Activated naive CD8-positive, alpha-beta T cell treated with anti-CD3 and anti-CD28 coated beads for 36 hours (primary cell): ENCODE measurements at regions not wholly inside any gene's neighbourhood (a gene's known extent, or its start where the extent isn't known, plus 50 kb on each side); places are given as distances from the start of the nearest gene placed in this dataset.

Experiments used
- DNase-seq: peaks from one replicate; pipeline ENCODE4 v3.0.0; 2021
- H3K27ac Mint-ChIP-seq: one replicate; pipeline ENCODE4 v1.8.0; 2022; ENCODE audit warnings: mild to moderate bottlenecking, moderate library complexity, mixed read lengths
- H3K27me3 Mint-ChIP-seq: one replicate; pipeline ENCODE4 v1.8.0; 2022; ENCODE audit warnings: mild to moderate bottlenecking, mixed read lengths
- H3K36me3 Mint-ChIP-seq: one replicate; pipeline ENCODE4 v1.8.0; 2021; ENCODE audit warnings: mild to moderate bottlenecking, mixed read lengths
- H3K4me1 Mint-ChIP-seq: one replicate; pipeline ENCODE4 v1.8.0; 2021; ENCODE audit warnings: mixed read lengths
- H3K4me3 Mint-ChIP-seq: one replicate; pipeline ENCODE4 v1.8.0; 2022; ENCODE audit warnings: mild to moderate bottlenecking, moderate library complexity, mixed read lengths
- H3K9me3 Mint-ChIP-seq: one replicate; pipeline ENCODE4 v1.8.0; 2022; ENCODE audit warnings: mixed read lengths

DNA sequence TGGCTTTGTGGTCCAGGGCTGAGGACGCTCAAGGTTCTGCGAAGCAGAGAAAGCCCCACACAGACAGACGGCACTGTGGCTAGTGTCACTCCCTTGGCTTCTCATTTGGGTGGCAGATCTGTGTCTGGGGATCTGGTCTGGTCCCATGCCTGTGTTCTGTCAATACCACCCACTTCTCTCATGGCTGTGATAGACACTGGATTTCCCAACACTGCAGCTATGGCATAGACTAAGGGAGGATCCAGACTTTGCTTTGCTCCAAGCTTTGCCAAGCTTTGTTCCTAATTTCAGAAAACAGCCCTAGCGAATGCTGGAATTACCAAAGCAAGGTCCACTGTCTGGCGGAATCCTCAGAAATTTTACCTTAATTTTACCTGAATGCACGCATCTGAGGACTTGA lies 62.1 kb downstream of the GADD45G start:
- Mint-ChIP-seq H3K4me1 (peaks cover 3% of the 10 kb centered on the region), H3K36me3 (peaks cover 1% of the 10 kb centered on the region), H3K27ac (no peak overlapping the region), H3K9me3 (peaks cover 1% of the 10 kb centered on the region), H3K27me3 (peaks cover 8% of the 10 kb centered on the region), H3K4me3 (no peak overlapping the region)
- no peak for DNase-seq

DNA sequence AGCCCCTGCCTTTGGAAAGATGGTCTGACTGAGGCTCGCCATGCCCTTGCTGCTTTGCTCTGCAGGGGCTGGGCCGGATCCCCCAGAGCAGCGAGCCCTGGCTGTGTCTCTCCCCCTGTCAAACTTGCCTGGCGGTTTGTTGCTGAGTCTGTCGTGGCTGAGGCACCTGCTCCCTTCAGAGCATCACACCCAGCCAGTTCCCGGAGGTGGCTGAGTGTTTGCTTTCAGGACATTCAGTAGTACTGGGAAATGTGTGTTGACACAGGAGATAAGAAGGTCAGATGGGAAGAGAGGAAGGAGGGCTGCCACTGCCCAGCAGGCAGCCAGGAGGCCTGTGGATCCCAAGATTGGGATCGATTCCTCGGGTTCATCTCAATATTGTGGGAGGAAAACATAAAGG lies 62.9 kb downstream of the GADD45G start:
- Mint-ChIP-seq H3K9me3 (peaks cover 1% of the 10 kb centered on the region), H3K36me3 (peaks cover 1% of the 10 kb centered on the region), H3K27ac (no peak overlapping the region), H3K4me1 (peaks cover 3% of the 10 kb centered on the region), H3K27me3 (peaks cover 3% of the 10 kb centered on the region), H3K4me3 (no peak overlapping the region)
- no peak for DNase-seq

DNA sequence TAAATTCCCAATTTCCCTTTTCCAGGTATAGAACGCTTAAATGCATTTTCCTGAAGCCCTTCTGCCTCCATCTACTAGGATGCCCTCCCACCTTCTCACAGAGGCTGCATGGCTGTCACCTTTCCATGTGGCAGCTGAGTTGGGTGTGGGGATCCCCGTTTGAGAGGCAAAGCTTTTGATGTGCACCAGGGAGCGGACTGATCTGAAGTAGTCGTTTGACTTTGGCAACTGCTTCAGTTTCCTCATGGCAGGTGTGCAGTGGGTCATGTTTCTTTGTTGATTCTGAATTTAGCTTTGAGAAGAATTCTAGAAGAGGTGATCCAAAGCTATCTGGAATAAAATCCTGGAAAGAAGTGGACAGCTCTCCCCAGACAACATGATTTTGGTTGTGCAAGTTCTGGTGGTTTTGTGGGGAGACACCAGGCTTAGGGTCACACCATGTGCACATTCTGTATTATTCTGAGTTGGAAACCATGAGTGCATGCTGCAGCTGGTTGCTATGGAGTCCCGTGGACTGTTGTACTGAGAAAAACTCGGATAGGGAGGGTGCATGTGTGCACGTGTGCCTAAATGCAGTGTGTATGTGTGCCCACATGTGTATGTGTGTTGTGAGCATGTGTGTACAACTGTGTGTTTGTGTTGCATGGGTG lies 63.5 kb downstream of the GADD45G start:
- no peak for DNase-seq
- Mint-ChIP-seq H3K27ac (no peak overlapping the region), H3K9me3 (peaks cover 1% of the 10 kb centered on the region), H3K4me3 (no peak overlapping the region), H3K4me1 (peaks cover 3% of the 10 kb centered on the region), H3K27me3 (peaks cover 3% of the 10 kb centered on the region), H3K36me3 (peaks cover 1% of the 10 kb centered on the region)

DNA sequence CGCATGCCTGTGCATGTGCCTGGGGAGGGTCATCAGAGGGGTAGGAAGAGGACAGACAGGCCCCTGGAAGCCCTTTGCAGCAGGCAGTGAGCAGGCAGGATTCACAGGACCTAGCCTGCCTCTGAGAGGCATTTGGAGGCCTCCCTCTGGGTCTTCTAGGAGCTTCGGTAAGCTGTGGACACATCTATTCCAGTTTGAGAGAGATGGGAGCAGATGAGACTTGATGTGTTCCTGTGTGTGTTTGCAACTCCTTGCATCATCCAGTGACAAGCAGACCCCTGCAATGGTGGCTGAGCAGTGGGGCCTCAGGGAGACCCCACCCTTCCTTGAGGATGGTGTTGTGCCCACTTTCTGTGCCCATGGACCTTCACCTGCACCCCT lies 64.0 kb downstream of the GADD45G start:
- no peak for DNase-seq
- no peak overlapping the region for H3K4me3 Mint-ChIP-seq
- peaks cover 1% of the 10 kb centered on the region for H3K36me3 Mint-ChIP-seq
- peaks cover 3% of the 10 kb centered on the region for H3K4me1 Mint-ChIP-seq
- peaks cover 3% of the 10 kb centered on the region for H3K27me3 Mint-ChIP-seq
- no peak overlapping the region for H3K27ac Mint-ChIP-seq
- peaks cover 1% of the 10 kb centered on the region for H3K9me3 Mint-ChIP-seq

DNA sequence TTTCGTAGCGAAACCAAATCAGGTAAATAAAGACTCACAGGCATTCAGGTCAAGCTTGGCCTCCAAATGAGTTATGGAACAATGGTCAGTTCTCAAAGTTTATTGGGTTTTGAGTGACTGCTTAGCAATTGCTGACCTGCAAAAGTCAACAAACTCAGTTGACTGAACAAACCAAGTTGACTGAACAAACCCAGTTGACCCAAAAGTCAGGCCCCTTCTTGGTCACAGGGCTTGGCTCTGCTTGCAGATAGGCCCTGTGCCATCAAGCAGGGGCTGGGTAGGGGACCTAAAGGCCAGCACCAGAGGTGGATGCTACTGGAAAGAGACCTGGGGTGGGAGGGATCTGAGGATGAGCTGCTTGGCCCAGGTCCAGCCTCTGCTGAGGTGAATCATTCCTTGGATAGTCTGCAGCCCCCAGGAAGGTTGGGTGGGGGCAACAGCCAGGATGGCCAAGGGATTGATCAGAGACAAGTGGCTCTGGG lies 64.6 kb downstream of the GADD45G start:
- peaks cover 1% of the 10 kb centered on the region for H3K36me3 Mint-ChIP-seq
- no peak overlapping the region for H3K27ac Mint-ChIP-seq
- H3K27me3 Mint-ChIP-seq: peaks cover 3% of the 10 kb centered on the region
- peaks cover 3% of the 10 kb centered on the region for H3K4me1 Mint-ChIP-seq
- DNase-seq: no peak
- H3K9me3 Mint-ChIP-seq: peaks cover 1% of the 10 kb centered on the region
- no peak overlapping the region for H3K4me3 Mint-ChIP-seq

DNA sequence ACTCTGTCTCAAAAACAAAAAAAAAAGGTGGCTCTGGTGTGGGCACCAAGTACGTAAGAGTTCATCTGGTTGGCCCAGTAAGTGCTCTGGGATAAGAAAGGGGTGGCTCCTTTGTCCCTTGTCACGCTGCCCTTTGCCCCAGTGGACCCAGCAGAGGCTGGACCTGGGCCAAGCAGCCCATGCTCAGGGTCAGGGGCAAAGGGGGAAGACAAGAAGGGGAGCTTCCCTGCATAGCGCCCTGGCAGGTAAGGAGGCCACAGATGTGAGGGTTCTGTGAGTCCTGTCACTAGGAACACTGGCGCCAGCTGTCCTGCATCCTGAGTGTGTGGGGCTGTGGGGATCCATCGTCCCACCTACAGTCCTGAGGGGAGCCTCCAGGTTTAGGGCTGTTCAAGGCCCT lies 65.3 kb downstream of the GADD45G start:
- Mint-ChIP-seq H3K36me3 (peaks cover 1% of the 10 kb centered on the region), H3K27me3 (no peaks in the 10 kb centered on the region), H3K9me3 (peaks cover 1% of the 10 kb centered on the region), H3K27ac (no peak overlapping the region), H3K4me3 (no peak overlapping the region), H3K4me1 (peaks cover 3% of the 10 kb centered on the region)
- DNase-seq: no peak

DNA sequence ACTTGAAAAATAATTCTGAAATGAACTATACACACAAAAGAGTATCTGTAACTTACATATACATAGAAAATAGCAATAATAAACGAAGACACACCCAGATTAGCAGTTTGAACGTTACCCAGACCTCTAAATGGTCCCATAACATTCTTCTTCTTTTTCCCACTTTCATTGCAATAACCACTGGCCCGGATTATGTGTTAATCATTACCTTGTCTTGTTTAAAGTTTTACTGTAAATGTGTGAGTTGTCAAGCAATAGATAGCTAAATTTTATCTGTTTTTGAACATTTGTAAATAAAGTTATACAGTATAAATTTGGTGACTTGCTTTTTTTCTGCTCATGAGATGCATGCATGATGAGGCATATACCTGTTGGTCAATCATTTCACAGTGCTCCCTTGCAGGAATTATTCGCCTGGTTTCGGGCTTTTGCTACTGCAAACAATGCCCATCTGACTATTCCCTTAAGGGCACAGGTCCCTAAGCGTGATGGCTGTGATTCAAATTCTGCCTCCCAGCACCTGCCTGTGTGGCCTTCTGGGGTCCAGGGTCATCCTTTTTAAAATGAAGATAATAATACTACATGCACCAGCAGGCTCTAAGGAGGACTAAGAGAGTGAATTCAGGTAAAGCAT lies 66.1 kb downstream of the GADD45G start:
- Mint-ChIP-seq H3K27ac (peak overlapping the region; percentile 56), H3K4me1 (peaks cover 3% of the 10 kb centered on the region), H3K27me3 (no peaks in the 10 kb centered on the region), H3K9me3 (peaks cover 1% of the 10 kb centered on the region), H3K36me3 (peaks cover 1% of the 10 kb centered on the region), H3K4me3 (no peak overlapping the region)
- DNase-seq: no peak

DNA sequence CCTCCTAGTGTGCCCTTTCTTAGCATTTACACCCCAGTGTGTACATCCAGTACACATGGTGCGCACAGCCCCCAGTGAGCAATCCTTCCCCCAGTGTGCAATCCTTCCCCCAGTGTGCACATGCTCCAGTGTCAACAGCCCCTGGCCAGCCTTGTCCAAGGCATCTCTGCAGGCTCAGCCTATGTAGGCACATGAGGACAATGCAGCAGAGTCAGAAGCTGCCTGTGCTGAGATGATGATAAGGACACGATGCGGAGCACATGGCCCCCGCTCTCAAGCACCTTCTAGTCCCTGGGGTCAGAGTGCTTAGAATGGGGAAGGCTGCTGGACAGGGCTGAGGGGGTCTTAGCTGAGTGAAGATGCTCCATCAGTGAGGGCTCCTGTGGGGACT lies 69.8 kb downstream of the GADD45G start:
- H3K4me1 Mint-ChIP-seq: no peaks in the 10 kb centered on the region
- H3K4me3 Mint-ChIP-seq: no peak overlapping the region
- H3K27ac Mint-ChIP-seq: no peak overlapping the region
- peaks cover 1% of the 10 kb centered on the region for H3K36me3 Mint-ChIP-seq
- H3K9me3 Mint-ChIP-seq: peaks cover 1% of the 10 kb centered on the region
- no peaks in the 10 kb centered on the region for H3K27me3 Mint-ChIP-seq
- no peak for DNase-seq

DNA sequence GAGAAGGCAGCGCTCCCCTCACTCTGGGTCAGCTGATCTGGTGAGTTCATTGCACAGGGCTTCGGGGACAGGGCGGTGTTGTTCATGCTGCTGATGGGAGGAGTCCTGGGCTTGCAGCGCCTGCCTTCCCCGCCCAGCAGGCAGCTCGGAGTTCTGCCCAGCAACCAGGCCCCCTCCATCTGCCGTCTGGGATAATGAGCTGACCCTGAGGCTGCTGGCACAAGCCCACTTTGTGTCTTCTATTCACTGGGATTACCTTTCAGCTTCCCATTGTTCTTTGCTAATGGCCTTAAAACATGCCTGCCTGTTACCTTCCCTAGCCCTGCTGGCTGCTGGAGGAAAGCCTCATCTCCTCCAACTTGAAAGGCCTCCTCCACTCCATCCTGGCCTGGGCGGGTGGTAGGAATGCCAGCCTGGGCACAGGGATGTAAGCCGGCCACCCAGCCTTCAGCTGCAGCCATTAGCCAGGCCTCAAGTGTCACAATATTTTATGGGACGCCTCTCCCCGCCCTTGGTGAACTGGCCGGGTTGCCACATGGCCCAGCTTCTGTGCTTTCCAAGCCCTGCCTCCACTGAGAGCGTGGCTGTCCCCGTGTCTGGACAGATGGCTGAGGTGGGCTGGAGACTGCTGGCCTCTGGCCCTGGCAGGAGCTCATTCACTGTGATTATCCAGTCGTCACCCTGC lies 70.4 kb downstream of the GADD45G start:
- Mint-ChIP-seq H3K27me3 (no peaks in the 10 kb centered on the region), H3K36me3 (peaks cover 1% of the 10 kb centered on the region), H3K27ac (no peak overlapping the region), H3K4me3 (no peak overlapping the region), H3K9me3 (peaks cover 1% of the 10 kb centered on the region), H3K4me1 (no peaks in the 10 kb centered on the region)
- no peak for DNase-seq

DNA sequence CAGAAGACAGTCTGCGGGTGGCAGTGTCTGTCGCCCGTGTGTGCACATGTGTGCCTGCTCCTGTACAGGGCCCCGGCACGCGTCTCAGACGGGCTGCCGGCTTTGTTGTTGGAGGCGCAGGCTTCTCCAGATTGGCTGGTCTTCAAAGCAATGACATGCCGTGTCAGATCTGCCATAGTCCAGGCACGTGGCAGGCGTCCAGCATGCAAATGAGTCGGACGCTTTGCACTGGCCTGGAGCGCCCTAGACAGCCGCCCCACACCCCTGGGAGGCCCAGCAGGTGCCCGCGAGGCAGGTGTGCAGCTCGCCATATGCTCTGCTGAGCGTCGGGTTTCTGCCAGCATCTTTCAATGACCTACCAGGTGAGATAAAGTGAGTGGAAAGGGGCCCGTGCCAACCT lies 71.5 kb downstream of the GADD45G start:
- peaks cover under 1% of the 10 kb centered on the region for H3K36me3 Mint-ChIP-seq
- H3K4me3 Mint-ChIP-seq: no peak overlapping the region
- no peak overlapping the region for H3K27ac Mint-ChIP-seq
- no peaks in the 10 kb centered on the region for H3K27me3 Mint-ChIP-seq
- H3K9me3 Mint-ChIP-seq: peaks cover under 1% of the 10 kb centered on the region
- H3K4me1 Mint-ChIP-seq: no peaks in the 10 kb centered on the region
- DNase-seq: no peak

DNA sequence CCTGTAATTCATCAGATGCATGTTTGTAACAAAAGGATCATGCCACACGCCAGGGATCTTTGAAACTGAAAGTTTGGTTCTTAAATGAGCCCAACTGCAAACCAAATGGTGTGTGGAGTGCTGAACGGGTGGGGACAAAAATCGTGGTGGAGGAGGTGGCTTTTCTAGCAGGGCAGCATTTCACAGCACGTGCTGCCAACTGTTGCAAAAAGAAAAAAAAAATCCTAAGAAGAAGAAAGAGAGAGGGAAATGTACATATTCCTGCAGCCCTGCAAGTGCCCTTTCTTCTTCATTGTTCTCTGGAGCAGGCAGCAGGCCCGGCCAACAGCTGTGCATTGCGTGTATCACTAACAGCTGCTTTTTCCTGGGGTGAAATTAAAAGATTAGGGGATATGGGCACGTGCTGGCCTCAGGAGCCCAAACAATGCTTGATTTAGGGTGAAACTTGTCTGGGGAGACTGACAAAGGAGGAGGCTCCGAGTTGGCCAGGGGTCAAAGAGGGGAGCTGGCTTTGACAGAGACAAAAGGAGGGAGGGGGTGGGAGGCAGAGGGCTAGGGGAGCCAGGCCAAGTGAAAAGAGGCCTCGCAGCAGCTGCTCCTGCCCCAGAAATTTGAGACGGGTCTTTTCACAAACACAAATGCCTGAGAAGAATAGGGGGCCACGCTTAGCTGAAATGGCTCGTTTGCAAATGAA lies 73.0 kb downstream of the GADD45G start:
- Mint-ChIP-seq H3K4me3 (no peak overlapping the region), H3K27ac (no peak overlapping the region), H3K4me1 (no peaks in the 10 kb centered on the region), H3K9me3 (no peaks in the 10 kb centered on the region), H3K36me3 (no peaks in the 10 kb centered on the region), H3K27me3 (no peaks in the 10 kb centered on the region)
- DNase-seq: no peak

DNA sequence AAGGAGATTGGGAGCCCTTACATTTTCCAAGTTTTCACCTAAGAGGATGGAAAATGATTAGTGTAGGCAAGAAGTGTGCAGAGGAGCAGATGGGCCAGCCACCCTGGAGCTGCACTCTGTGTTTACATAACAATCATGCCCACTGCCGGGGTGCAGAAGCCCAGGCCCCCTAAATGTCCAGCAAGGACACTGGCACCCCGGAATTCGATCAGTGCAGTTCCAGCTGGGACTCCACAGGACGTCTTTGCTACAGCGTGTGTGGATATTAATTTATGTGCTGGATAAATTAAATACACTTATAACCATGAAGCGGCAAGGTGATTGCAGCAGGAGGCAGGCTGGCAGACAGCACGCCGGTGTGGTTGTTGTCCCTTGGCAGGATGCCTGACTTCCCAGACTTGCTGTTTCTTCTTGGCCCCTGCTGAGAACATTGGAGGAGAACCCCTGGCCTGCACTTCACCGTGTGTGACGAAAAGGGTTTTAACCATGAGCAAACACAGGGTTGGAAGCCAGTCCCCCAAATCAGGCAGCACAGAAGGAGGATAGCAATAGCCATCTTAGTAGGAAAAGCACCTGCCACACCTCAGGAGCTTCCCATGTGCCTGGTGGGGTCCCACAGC lies 73.7 kb downstream of the GADD45G start:
- H3K27me3 Mint-ChIP-seq: no peaks in the 10 kb centered on the region
- H3K4me1 Mint-ChIP-seq: no peaks in the 10 kb centered on the region
- no peak overlapping the region for H3K4me3 Mint-ChIP-seq
- no peaks in the 10 kb centered on the region for H3K9me3 Mint-ChIP-seq
- H3K36me3 Mint-ChIP-seq: no peaks in the 10 kb centered on the region
- no peak overlapping the region for H3K27ac Mint-ChIP-seq
- no peak for DNase-seq

DNA sequence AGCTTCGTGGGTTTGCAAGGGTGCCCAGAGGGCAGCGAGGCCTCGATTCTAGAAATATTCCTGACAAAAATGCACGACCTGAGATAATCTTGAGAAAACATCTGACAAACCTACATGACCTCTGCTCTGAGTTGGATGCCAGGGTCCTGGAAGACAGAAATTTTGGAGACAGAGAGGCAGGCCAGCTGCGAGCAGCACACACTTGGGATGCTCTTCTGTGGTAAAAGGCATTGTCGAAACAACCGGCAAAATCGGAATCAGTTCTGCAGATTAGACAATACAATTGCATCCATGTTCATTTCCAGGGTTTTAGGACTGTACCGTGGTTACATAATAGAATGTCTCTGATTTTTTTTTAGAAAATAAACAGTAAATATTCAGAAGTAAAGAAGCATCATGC lies 74.2 kb downstream of the GADD45G start:
- Mint-ChIP-seq H3K4me3 (no peak overlapping the region), H3K9me3 (no peaks in the 10 kb centered on the region), H3K27ac (no peak overlapping the region), H3K36me3 (no peaks in the 10 kb centered on the region), H3K27me3 (no peaks in the 10 kb centered on the region), H3K4me1 (no peaks in the 10 kb centered on the region)
- DNase-seq: no peak

DNA sequence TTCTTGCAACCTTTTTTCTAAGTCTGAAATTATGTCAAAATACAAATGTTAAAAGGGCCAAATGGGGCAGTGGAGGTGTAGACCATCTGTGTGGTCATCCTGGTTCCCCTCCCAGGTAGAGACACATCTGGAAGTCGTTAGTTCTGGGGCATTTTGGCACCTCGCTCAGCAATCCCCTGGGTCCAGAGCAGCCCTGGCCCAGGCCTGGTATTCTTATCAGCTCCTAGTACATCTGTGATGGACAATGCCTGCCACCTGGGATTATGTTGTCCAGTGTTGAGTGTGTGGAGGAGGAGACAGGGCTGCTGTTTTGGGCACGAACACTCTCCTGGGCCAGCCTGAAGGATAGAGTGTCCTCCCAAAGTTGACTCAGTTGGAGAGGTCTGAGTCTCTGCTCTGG lies 74.8 kb downstream of the GADD45G start:
- DNase-seq: no peak
- Mint-ChIP-seq H3K36me3 (no peaks in the 10 kb centered on the region), H3K4me3 (no peak overlapping the region), H3K4me1 (no peaks in the 10 kb centered on the region), H3K27ac (no peak overlapping the region), H3K9me3 (no peaks in the 10 kb centered on the region), H3K27me3 (no peaks in the 10 kb centered on the region)
